GM21576 (cell line): ENCODE measurements at regions not wholly inside any gene's neighbourhood (a gene's known extent, or its start where the extent isn't known, plus 50 kb on each side); places are given as distances from the start of the nearest gene placed in this dataset.

Experiments
- ATAC-seq: cut with Tn5 transposase; IDR thresholded peaks from one replicate; pipeline ENCODE4 v1.9.1; 2021; ENCODE audit warnings: mild to moderate bottlenecking, moderate library complexity; ENCODE audit not compliant: unreplicated experiment

- no peak for ATAC-seq
Measured at GRCh38 chr12:123100882-123101281, 50.0 kb downstream of the PITPNM2 start.

- ATAC-seq, result no peak
Measured at GRCh38 chr12:123100450-123100849, 50.4 kb downstream of the PITPNM2 start.

GRCh38 chr12:123099560-123100192 lies 51.2 kb downstream of the PITPNM2 start:
- no peak for ATAC-seq

- no peak for ATAC-seq
Measured at GRCh38 chr12:123098780-123099179, 52.1 kb downstream of the PITPNM2 start.

GRCh38 chr12:123097561-123098084 lies 53.3 kb downstream of the PITPNM2 start:
- ATAC-seq, result no peak

GRCh38 chr12:123096741-123097140 lies 54.1 kb downstream of the PITPNM2 start:
- ATAC-seq, result no peak

- ATAC-seq, result no peak
Measured at GRCh38 chr12:123096182-123096581, 54.7 kb downstream of the PITPNM2 start.

GRCh38 chr12:123095078-123095881 lies 55.6 kb downstream of the PITPNM2 start:
- no peak for ATAC-seq

GRCh38 chr12:123094349-123095077 lies 56.4 kb downstream of the PITPNM2 start:
- ATAC-seq, result no peak

GRCh38 chr12:123092866-123093265 lies 58.0 kb downstream of the PITPNM2 start:
- no peak for ATAC-seq

- ATAC-seq, result no peak
Measured at GRCh38 chr12:123091230-123092150, 59.4 kb downstream of the PITPNM2 start.

- no peak for ATAC-seq
Measured at GRCh38 chr12:123089631-123090353, 61.1 kb downstream of the PITPNM2 start.

- ATAC-seq, result no peak
Measured at GRCh38 chr12:123089140-123089539, 61.8 kb downstream of the PITPNM2 start.

- ATAC-seq, result no peak
Measured at GRCh38 chr12:123085730-123086487, 65.0 kb downstream of the PITPNM2 start.

- ATAC-seq, result no peak
Measured at GRCh38 chr12:123085066-123085465, 65.8 kb downstream of the PITPNM2 start.

- no peak for ATAC-seq
Measured at GRCh38 chr12:123083661-123084571, 67.0 kb downstream of the PITPNM2 start.

- no peak for ATAC-seq
Measured at GRCh38 chr12:123080634-123081033, 70.3 kb downstream of the PITPNM2 start.

- no peak for ATAC-seq
Measured at GRCh38 chr12:123078531-123079155, 72.2 kb downstream of the PITPNM2 start.
